GM12892 (cell line): ENCODE measurements at regions not wholly inside any gene's neighbourhood (a gene's known extent, or its start where the extent isn't known, plus 50 kb on each side); places are given as distances from the start of the nearest gene placed in this dataset.

Experiments used
- POLR2A ChIP-seq: IDR thresholded peaks from 2 replicates; pipeline ENCODE4 v1.6.1; 2011; ENCODE audit warnings: low read depth, low read length, control low read depth
- POLR2AphosphoS5 ChIP-seq: IDR thresholded peaks from 2 replicates; pipeline ENCODE4 v1.6.1; 2011; ENCODE audit warnings: low read depth, low read length, control low read depth
- TAF1 ChIP-seq: IDR thresholded peaks from 2 replicates; pipeline ENCODE4 v1.6.1; 2011; ENCODE audit warnings: low read depth, mild to moderate bottlenecking, control low read depth, low read length, borderline replicate concordance

DNA sequence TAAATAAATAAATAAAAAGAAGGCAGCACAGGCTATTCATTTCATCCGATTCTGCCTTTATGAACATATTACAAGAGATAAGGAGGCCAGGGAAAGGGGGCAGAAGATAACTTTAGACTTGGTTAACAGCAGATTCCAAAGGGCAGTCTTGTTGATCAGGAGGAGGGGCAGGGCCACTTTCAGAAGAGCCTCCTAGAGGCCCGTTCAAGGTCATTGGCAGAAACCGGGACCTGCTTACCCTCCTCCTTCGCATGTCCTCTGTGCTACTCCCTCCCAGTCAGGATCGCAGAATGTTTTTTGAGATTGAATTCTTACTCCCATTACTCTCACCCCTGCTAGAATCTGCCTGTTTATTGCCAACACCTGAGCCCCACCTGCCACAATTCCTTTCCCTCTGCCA, 217.0 kb upstream of the IPO5 start:
- no peak for TF ChIP-seq POLR2A
- TF ChIP-seq POLR2AphosphoS5 = no peak
- no peak for TF ChIP-seq TAF1
